ENCODE measurements at regions not wholly inside any gene's neighbourhood (a gene's known extent, or its start where the extent isn't known, plus 50 kb on each side); places are given as distances from the start of the nearest gene placed in this dataset.
"Not testable (repeated sequence)": the region's sequence is repeated elsewhere in the genome, so short reads cannot be mapped to it uniquely, and the experiment has no call there.

- DNase-seq: no peak
Observed at GRCh38 chr15:95741830-95742229, 588.7 kb upstream of the NR2F2 start.

GRCh38 chr15:95742256-95742655, 588.2 kb upstream of the NR2F2 start:
- no peak for DNase-seq

GRCh38 chr15:95742836-95743235, 587.7 kb upstream of the NR2F2 start:
- no peak for DNase-seq

- no peak for DNase-seq
Observed at GRCh38 chr15:95757171-95757570, 573.3 kb upstream of the NR2F2 start.

GRCh38 chr15:95758451-95758850, 572.0 kb upstream of the NR2F2 start:
- no peak for DNase-seq

- DNase-seq: no peak
Observed at GRCh38 chr15:95758851-95759250, 571.6 kb upstream of the NR2F2 start.

GRCh38 chr15:95760508-95760907, 570.0 kb upstream of the NR2F2 start:
- no peak for DNase-seq

GRCh38 chr15:95761501-95762165, 568.9 kb upstream of the NR2F2 start:
- DNase-seq: no peak

GRCh38 chr15:95763426-95763825, 567.1 kb upstream of the NR2F2 start:
- no peak for DNase-seq

- DNase-seq: no peak
Observed at GRCh38 chr15:95765161-95765560, 565.3 kb upstream of the NR2F2 start.

- no peak for DNase-seq
Observed at GRCh38 chr15:95770196-95770595, 560.3 kb upstream of the NR2F2 start.

- no peak for DNase-seq
Observed at GRCh38 chr15:95772982-95773381, 557.5 kb upstream of the NR2F2 start.

- no peak for DNase-seq
Observed at GRCh38 chr15:95784508-95784907, 546.0 kb upstream of the NR2F2 start.

- DNase-seq: not testable (repeated sequence)
Observed at GRCh38 chr15:95785276-95785675, 545.2 kb upstream of the NR2F2 start.

GRCh38 chr15:95793231-95793630, 537.3 kb upstream of the NR2F2 start:
- no peak for DNase-seq

GRCh38 chr15:95795386-95795785, 535.1 kb upstream of the NR2F2 start:
- DNase-seq: no peak

GRCh38 chr15:95799286-95800200, 531.0 kb upstream of the NR2F2 start:
- no peak for DNase-seq

GRCh38 chr15:95804484-95804883, 526.0 kb upstream of the NR2F2 start:
- DNase-seq: no peak

- no peak for DNase-seq
Observed at GRCh38 chr15:95812491-95812890, 518.0 kb upstream of the NR2F2 start.

GRCh38 chr15:95814908-95815307, 515.6 kb upstream of the NR2F2 start:
- no peak for DNase-seq

- DNase-seq: no peak
Observed at GRCh38 chr15:95816591-95816990, 513.9 kb upstream of the NR2F2 start.

- DNase-seq: no peak
Observed at GRCh38 chr15:95822961-95823360, 507.5 kb upstream of the NR2F2 start.

- DNase-seq: no peak
Observed at GRCh38 chr15:95825208-95825607, 505.3 kb upstream of the NR2F2 start.

GRCh38 chr15:95825671-95826411, 504.7 kb upstream of the NR2F2 start:
- peak; percentile 20 for DNase-seq

Measured in NCI-H2081 treated with DMSO at 0.1 percent for 48 hours (cell line).